GM12892 (cell line): ENCODE measurements at regions not wholly inside any gene's neighbourhood (a gene's known extent, or its start where the extent isn't known, plus 50 kb on each side); places are given as distances from the start of the nearest gene placed in this dataset.

Source experiments
- POLR2A ChIP-seq: IDR thresholded peaks from 2 replicates; pipeline ENCODE4 v1.6.1; 2011; ENCODE audit warnings: low read depth, low read length, control low read depth
- POLR2AphosphoS5 ChIP-seq: IDR thresholded peaks from 2 replicates; pipeline ENCODE4 v1.6.1; 2011; ENCODE audit warnings: low read depth, low read length, control low read depth
- TAF1 ChIP-seq: IDR thresholded peaks from 2 replicates; pipeline ENCODE4 v1.6.1; 2011; ENCODE audit warnings: low read depth, mild to moderate bottlenecking, control low read depth, low read length, borderline replicate concordance

DNA sequence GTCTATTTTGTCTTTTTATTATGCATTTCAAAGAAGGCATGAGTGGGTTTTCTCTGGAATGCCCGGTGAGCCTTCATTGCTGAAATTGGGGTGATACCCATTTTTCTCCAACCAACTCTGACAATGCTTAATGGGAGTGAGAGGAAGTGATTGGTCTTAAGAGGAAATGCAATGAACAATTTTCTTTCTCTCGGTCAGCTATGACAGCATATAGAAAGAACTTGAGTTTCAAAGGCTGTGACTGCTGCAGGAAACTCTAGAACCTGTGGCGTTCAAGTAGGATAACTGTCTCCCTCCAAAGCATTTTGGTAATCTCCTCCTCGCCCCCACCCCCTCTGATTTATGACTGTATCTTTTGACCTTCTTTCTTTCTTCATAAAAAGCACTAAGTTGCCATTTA is 155.9 kb downstream of the LYPLAL1 start:
- TF ChIP-seq POLR2A = no peak
- TF ChIP-seq POLR2AphosphoS5 = no peak
- no peak for TF ChIP-seq TAF1
